ENCODE measurements at regions not wholly inside any gene's neighbourhood (a gene's known extent, or its start where the extent isn't known, plus 50 kb on each side); places are given as distances from the start of the nearest gene placed in this dataset.

DNA sequence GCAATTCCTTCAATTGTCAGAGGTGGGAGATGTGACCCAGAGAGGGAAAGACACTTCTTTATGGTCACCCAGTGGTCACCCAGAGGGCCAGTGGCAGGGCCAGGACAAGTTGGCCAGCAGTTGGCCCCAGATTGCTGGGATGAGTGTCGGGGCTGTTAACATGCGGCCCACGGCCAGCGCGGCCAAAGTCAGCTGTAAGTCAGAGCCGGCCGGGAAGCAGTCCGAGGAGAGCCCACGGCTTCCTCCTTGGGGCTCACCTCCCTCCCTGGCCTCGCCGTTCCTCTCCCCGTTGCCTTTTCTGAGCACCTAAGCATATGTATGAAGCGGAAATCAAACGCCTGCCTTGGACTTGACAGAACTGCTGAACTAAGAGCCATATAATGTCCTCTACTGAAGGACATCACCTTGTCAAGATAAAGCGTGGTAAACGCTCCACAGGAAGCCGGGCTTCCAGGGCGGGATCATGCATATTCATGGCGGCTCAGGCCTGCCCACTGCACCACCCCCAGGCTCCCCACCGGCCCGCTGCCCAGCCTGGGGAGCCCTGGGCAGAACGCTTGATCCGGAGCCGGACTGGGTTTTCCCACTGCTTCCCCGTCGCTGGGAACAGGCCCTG is 245.4 kb upstream of the POU3F1 start (continued):
- TF ChIP-seq, protein P1, sequence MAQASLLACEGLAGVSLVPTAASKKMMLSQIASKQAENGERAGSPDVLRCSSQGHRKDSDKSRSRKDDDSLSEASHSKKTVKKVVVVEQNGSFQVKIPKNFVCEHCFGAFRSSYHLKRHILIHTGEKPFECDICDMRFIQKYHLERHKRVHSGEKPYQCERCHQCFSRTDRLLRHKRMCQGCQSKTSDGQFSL (CRISPR knock-in tag; IDR thresholded peaks at IDR 0.05), result no peak
- TF ChIP-seq, protein P1 (tag; IDR thresholded peaks at IDR 0.05), result no peak
- no peak for TF ChIP-seq HNRNPUL1 (IDR thresholded peaks at IDR 0.05; ENCODE audit: low read length)
- no peak for TF ChIP-seq XRCC4 (IDR thresholded peaks at IDR 0.05; ENCODE audit: extremely low read depth, insufficient read depth, insufficient read length)
- no peak for TF ChIP-seq MIER1 (IDR thresholded peaks at IDR 0.05; ENCODE audit: low read depth)
- TF ChIP-seq ZNF239 (CRISPR knock-in tag; IDR thresholded peaks at IDR 0.05), result no peak
- no peak for TF ChIP-seq ZC3H4 (CRISPR knock-in tag; IDR thresholded peaks at IDR 0.05; ENCODE audit: borderline replicate concordance)
- TF ChIP-seq MTF1 (CRISPR knock-in tag; IDR thresholded peaks at IDR 0.05; ENCODE audit: borderline replicate concordance), result no peak
- TF ChIP-seq, protein P2, sequence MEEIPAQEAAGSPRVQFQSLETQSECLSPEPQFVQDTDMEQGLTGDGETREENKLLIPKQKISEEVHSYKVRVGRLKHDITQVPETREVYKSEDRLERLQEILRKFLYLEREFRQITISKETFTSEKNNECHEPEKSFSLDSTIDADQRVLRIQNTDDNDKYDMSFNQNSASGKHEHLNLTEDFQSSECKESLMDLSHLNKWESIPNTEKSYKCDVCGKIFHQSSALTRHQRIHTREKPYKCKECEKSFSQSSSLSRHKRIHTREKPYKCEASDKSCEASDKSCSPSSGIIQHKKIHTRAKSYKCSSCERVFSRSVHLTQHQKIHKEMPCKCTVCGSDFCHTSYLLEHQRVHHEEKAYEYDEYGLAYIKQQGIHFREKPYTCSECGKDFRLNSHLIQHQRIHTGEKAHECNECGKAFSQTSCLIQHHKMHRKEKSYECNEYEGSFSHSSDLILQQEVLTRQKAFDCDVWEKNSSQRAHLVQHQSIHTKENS (CRISPR knock-in tag; IDR thresholded peaks at IDR 0.05), result no peak
- TF ChIP-seq PHF21A (IDR thresholded peaks at IDR 0.05; ENCODE audit: borderline replicate concordance, low read depth), result no peak
- no peak for TF ChIP-seq SMARCC2 (IDR thresholded peaks at IDR 0.05; ENCODE audit: low read depth)
- TF ChIP-seq RUNX1 (IDR thresholded peaks at IDR 0.05; ENCODE audit: low read depth), result no peak
- TF ChIP-seq JUND (IDR thresholded peaks at IDR 0.05; ENCODE audit: borderline replicate concordance, low read depth, low read length), result peak; percentile 43; the same call in 1 of the 2 replicates
- TF ChIP-seq JUND (tag; IDR thresholded peaks at IDR 0.05; ENCODE audit: borderline replicate concordance, low read depth, low read length), result no peak; the same call in 2 of the 3 replicates
- TF ChIP-seq ZNF347 (CRISPR knock-in tag; IDR thresholded peaks at IDR 0.05; ENCODE audit: low read depth), result no peak
- TF ChIP-seq MCM3 (IDR thresholded peaks at IDR 0.05), result no peak
- no peak; the same call in 1 of the 2 replicates for TF ChIP-seq ZNF583 (CRISPR knock-in tag; IDR thresholded peaks at IDR 0.05)
- TF ChIP-seq SUPT5H (IDR thresholded peaks at IDR 0.05), result peak; percentile 62
- TF ChIP-seq CBX5 (IDR thresholded peaks at IDR 0.05; ENCODE audit: borderline replicate concordance, low read depth), result no peak
- TF ChIP-seq, protein P3, sequence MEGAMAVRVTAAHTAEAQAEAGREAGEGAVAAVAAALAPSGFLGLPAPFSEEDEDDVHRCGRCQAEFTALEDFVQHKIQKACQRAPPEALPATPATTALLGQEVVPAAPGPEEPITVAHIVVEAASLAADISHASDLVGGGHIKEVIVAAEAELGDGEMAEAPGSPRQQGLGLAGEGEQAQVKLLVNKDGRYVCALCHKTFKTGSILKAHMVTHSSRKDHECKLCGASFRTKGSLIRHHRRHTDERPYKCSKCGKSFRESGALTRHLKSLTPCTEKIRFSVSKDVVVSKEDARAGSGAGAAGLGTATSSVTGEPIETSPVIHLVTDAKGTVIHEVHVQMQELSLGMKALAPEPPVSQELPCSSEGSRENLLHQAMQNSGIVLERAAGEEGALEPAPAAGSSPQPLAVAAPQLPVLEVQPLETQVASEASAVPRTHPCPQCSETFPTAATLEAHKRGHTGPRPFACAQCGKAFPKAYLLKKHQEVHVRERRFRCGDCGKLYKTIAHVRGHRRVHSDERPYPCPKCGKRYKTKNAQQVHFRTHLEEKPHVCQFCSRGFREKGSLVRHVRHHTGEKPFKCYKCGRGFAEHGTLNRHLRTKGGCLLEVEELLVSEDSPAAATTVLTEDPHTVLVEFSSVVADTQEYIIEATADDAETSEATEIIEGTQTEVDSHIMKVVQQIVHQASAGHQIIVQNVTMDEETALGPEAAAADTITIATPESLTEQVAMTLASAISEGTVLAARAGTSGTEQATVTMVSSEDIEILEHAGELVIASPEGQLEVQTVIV (CRISPR knock-in tag; IDR thresholded peaks at IDR 0.05; ENCODE audit: borderline replicate concordance), result no peak
- no peak for TF ChIP-seq ZNF57 (CRISPR knock-in tag; IDR thresholded peaks at IDR 0.05)
- no peak; the same call in 1 of the 2 replicates for TF ChIP-seq ZBTB7A (IDR thresholded peaks at IDR 0.05; ENCODE audit: borderline replicate concordance, control insufficient read depth, low read depth, low read length)
- TF ChIP-seq ZNF766 (CRISPR knock-in tag; conservative IDR thresholded peaks at IDR 0.05), result peak; percentile 83
- TF ChIP-seq CBX8 (IDR thresholded peaks at IDR 0.05; ENCODE audit: borderline replicate concordance, extremely low read depth, low read depth, low read length, poor library complexity, severe bottlenecking), result no peak
- TF ChIP-seq, protein P4, sequence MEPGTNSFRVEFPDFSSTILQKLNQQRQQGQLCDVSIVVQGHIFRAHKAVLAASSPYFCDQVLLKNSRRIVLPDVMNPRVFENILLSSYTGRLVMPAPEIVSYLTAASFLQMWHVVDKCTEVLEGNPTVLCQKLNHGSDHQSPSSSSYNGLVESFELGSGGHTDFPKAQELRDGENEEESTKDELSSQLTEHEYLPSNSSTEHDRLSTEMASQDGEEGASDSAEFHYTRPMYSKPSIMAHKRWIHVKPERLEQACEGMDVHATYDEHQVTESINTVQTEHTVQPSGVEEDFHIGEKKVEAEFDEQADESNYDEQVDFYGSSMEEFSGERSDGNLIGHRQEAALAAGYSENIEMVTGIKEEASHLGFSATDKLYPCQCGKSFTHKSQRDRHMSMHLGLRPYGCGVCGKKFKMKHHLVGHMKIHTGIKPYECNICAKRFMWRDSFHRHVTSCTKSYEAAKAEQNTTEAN (CRISPR knock-in tag; IDR thresholded peaks at IDR 0.05), result no peak

All from K562 (cell line).